HG03575 (cell line): ENCODE measurements at regions not wholly inside any gene's neighbourhood (a gene's known extent, or its start where the extent isn't known, plus 50 kb on each side); places are given as distances from the start of the nearest gene placed in this dataset.
"Not testable (repeated sequence)": the region's sequence is repeated elsewhere in the genome, so short reads cannot be mapped to it uniquely, and the experiment has no call there.

Source experiments
- ATAC-seq: cut with Tn5 transposase; IDR thresholded peaks from one replicate; pipeline ENCODE4 v1.9.1; 2021; ENCODE audit not compliant: unreplicated experiment, insufficient number of reproducible peaks, low FRiP score; ENCODE audit errors: extremely low read depth

GRCh38 chr5:54792611-54793404, 192.6 kb downstream of the ESM1 start:
- ATAC-seq, result no peak

- ATAC-seq, result not testable (repeated sequence)
These were observed 197.5 kb downstream of the ESM1 start for GRCh38 chr5:54787910-54788309.

GRCh38 chr5:54785729-54786591, 199.4 kb downstream of the ESM1 start:
- no peak for ATAC-seq

- no peak for ATAC-seq
These were observed 206.6 kb downstream of the ESM1 start for GRCh38 chr5:54778783-54779182.

GRCh38 chr5:54775645-54776044, 209.7 kb downstream of the ESM1 start:
- ATAC-seq, result no peak

GRCh38 chr5:54774281-54775170, 210.9 kb downstream of the ESM1 start:
- no peak for ATAC-seq

GRCh38 chr5:54772684-54773083, 212.7 kb downstream of the ESM1 start:
- no peak for ATAC-seq

DNA sequence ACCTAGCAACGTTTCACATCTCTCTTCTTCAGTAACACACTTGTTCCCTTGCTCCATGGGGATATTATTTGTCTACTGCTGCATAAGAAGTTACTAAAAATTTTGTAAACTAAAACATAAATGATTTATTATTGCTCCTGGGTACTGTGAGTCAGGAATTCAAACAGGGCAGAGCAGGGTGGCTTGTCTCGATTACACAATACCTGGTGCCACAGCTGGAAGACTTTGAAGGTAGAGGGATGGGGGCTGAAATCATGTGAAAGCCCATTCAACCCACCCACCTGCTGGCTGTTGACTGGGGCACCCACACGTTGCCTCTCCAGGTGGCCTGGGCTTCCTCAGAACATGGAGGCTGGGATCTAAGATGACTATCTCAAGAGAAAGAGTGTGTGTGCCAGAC, 213.2 kb downstream of the ESM1 start:
- ATAC-seq, result no peak

GRCh38 chr5:54769746-54770145, 215.6 kb downstream of the ESM1 start:
- ATAC-seq, result no peak

DNA sequence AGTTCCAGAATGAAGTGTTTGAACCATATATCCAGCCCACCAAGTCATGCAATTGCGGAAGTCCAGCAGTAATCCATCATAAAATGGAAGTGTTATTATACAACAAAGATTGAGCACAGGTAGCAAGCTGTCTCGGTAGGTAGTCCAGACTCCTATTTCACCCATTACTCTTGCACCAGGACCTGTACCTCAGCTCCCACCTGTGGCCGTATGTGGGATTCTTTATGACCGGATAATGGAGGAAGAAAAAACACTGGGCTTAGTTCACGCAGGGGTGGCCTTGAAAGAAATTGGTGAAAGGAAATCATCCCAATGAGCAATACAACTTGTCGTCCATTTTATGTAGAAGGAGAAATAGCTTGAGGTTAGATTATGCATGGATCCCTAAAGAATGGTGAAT, 216.3 kb downstream of the ESM1 start:
- ATAC-seq, result no peak

DNA sequence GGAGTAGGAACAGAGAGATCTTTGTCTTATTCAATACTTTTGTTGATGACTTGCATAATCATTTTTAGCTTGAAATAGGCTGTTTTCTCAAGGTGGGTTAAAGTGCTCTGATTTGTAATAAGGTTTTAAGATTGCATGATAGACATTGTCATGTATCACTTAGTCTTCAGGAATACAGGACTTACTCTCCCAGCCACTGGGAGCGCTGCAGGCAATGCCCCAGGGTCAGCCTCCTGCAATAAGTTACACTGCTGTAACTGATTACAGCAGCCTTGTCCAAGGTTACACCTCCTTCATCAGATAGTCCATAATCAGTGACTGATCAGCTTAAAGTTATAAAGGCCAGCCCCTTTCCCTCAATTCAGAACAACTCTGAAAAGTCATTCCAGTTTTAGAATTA, 218.6 kb downstream of the ESM1 start:
- ATAC-seq, result no peak

- no peak for ATAC-seq
These were observed 220.0 kb downstream of the ESM1 start for GRCh38 chr5:54765165-54766028.

DNA sequence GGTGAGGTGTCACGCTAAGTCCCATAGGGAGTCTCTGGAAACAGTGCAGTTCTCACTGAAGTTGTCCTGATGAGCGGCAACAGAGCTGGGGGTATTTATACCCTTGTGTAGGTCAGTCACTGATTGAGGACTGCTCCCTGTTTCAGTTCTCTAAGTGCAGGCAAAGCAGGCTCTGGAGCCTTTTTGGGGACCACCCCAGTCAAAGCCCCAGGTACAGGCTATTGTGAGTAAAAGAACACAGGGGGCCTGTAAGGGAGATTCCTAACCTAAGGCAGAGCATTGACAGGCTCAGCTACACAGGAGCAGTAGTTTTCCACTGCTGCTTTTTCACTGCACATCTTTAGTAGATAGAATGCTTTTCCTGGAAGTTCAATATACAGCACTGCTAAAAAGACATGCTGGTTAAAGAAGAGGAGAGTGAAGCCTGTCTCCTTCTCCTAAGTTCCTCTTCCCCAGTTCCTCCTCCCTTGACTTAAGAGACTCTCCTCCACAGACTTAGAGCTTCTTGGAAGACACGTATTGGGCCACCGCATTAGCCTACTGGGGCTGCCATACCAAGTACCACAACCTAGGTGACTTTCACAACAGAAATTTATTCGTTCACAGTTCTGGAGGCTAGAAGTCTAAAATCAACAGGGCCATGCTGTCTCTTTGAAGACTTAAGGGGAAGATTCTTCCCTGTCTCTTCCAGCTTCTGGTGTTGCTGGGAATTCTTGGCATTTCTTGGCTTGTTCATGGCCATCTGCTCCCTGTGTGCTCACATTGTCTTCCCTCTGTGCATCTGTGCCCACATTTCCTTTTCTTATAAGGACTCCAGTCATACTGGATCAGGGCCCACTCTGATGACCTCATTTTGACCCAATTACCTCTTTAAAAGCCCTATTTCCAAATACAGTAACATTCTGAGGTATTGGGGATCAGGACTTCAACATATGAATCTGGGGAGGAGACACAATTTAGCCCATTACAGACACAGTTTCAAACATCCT, 221.0 kb downstream of the ESM1 start:
- no peak for ATAC-seq

DNA sequence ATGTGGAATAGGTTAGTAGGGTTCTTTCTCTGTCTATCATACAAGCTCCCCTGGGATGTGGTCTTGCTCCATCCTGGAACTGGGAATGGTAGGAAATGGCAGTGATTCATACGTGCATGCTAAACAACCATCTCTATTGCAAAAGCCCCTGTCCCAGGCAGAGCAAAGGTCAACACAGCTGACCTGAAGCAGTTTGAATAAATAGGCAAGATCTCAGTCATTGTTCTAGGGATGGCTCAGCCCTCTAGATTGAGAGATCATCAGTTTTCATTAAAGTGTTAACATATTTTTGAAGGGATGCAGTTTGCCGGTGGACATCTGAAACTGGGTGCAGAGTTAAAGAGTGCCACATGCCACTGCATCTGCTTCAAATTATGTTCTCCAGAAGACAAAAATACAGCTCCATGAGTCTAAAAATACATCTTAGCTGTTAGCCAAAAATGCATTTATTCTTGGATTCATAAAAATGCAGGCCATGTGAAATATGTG, 224.1 kb downstream of the ESM1 start:
- no peak for ATAC-seq

GRCh38 chr5:54760182-54760935, 225.0 kb downstream of the ESM1 start:
- ATAC-seq, result no peak

DNA sequence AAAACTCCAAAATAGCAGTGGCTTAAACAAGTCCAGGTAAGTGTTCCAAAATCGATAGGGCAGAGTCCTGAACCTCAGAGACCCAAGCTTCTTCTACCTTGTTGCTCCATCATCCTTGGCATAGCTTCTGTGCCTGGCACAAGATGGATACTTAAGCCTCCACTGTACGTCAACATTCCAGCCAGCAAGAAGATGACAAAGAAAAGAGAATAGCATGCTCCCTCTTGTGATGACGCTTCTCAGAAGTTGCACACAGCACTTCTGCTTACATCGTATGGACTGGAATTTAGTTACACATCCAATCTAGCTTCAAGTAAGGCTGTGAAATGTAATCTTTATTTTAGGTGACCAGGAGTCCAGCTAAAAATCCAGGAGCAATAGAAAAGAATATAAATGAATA, 227.4 kb downstream of the ESM1 start:
- no peak for ATAC-seq

- ATAC-seq, result no peak
These were observed 227.9 kb downstream of the ESM1 start for GRCh38 chr5:54757541-54757940.
